HG03575 (cell line): ENCODE measurements at regions not wholly inside any gene's neighbourhood (a gene's known extent, or its start where the extent isn't known, plus 50 kb on each side); places are given as distances from the start of the nearest gene placed in this dataset.

ENCODE experiments used
- ATAC-seq: cut with Tn5 transposase; IDR thresholded peaks from one replicate; pipeline ENCODE4 v1.9.1; 2021; ENCODE audit not compliant: unreplicated experiment, insufficient number of reproducible peaks, low FRiP score; ENCODE audit errors: extremely low read depth

DNA sequence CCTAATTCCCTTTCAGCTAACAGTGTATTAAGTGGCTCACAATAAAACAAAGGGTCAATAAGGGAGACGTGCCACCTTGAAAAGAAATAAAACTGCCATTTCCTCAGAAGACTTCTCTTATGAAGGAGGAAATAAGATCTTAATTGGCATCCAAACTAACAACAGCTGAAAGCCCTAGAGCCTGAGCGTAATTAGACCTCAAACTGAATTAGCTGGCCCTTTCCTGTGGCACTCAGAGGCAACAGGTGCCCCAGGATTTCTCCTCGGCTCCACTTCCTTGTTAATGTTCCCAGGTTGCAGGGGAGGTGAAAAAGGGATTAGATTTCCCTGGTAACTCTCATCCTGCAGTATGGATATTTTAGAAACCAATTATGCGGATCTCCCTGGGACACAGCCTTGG, 804.3 kb downstream of the DCDC2C start:
- ATAC-seq, result no peak

DNA sequence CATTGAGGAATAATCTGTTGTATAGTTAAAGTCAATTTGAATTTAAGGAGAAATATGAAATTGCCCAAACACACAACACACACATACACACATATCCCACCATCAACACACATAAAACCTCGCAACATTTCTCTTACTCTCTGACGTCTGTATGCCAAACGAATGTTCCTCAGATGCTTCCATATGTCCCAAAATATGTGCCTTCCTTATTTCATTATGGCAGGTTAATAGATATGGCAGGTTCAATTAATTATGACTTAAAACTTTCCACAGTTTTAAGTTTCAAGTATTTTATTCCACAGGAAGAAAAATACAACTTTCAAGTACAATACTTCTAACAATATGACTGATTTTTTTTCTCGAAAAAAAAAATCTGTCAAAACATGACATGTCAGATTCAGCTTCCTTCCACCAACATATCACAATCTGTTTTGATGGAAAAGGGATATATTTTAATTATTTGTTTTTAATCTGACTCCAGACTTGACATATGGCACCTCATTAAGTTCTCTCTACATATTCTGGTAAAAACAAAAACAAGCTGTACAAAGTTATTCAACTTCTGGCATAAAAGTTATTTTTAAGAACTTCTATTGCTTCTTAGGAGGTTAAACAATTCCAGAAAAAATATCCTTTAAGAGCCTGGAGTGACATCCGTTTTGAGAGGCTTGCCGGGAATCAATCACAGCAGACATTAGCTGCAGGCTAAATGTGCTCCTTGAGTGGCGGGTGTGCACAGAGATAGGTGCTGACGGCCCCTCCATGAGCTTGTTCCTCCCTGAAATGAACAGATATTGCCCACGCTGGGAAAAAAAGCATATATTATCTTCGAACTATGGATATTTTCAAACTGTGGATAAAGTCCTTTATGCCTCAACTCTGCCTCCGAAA, 812.7 kb downstream of the DCDC2C start:
- ATAC-seq, result no peak

DNA sequence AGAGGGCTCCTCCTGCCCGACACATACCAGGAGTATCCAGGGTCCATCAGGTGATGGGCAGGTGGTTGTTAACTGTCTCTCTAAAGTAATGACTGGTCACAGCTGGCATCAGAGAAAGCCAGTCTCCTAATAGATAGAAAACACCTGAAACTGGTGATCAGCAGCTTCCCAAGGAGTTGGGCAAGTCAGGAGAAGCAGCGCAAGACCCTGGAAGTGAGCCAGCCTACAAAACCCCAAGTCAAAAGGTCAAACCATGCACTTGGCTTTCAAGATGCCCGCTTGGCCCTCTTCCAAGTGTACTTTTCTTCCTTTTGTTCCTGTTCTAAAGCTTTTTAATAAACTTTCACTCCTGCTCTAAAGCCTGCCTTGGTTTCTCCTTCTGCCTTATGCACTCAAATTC, 815.2 kb downstream of the DCDC2C start:
- no peak for ATAC-seq

DNA sequence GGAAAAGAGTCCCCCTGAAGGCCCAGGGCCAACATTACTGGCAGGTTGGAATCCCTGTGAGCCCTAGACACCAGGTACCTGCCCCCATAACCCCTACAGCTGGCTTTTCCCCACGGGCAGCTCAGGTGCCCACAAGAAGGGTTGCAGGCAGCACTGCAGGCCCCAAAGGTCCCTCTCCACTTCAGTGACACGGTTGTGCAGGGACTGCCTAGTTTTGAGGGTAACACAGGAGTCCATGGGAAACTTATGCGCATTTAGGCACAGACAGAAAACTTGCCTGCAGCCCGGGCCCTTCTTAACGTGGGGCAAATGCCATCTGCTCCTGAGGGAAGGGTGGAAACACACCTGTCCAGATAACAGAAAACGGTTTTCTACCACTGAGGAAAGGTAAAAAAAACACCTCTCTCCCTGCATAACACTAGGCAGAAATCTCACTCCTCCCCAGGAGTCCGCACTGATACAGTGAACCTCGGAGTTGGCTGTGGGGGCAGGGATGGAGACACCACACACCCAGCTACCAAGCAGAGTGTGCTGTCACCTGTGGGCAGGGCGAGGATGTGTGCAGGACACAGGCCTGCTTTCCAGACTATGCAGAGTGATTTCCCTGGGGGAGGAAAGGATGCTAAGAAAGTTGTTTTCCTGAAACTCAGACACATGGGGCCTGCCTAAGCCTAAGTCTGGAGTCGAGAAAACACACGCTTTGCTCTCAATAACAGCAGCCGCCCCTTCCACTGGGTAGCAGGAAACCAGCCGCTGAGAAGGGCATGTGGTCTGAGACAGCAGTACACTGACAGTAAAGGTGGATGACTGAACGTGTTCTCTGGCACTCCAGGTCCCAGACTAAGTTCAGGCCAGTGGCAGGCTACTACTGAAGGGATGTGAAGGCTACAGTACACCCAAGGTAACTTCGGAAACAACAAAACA, 819.4 kb downstream of the DCDC2C start:
- no peak for ATAC-seq

DNA sequence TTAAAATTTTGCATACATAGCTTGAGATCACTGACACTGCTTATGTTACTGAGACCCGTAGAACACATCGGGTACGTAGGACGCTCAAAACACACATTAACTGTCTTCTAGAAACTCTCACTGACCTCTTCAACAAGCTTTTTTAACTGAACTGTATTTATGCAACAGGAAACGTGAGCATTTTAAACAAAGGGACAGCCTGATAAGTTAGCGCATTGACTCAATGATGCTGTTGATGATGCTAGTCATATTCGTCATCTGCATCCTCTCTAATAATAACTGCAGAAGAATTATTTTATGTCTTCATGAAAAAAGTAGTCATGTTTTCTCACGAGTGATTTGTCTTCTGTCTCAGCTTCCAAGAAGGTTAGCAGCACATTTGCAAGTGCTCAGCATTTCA, 824.0 kb downstream of the DCDC2C start:
- no peak for ATAC-seq

DNA sequence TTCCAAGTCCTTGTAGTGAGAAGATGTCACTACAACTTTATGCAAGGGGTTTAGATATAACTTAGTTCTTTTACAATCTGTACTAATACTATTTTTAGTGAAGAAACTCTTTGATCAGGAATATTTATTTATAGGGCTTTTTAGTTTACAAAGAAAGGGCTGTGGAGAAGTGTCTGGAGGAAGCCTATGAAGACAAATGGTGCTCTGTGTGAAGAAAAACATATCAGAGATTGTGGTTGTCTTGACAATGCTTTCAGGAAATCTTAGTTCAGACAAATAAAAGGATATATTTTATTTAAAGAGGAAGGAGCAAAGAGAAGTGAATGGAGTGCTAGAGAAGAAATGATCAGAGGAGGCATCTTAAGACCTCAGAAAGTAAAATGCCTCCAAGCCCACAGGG, 824.9 kb downstream of the DCDC2C start:
- ATAC-seq, result no peak

DNA sequence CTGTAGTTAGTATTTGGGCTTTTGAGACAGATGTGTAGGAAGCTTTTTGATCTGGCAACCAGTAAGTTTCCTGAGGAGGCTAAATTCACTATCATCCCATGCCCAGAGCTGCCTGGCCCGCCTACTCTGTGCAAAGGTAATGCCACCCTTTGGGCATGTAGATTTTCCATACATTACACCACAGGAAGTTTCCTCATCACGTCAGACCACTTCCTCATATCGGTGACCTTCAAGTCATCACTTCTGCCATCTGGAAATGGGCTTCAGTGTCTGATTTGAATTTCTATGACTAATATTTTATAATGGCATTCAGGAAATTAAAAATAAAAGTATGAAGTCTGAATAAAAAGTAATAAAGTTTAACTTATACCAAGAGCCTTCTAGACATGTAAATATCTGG, 825.4 kb downstream of the DCDC2C start:
- no peak for ATAC-seq

DNA sequence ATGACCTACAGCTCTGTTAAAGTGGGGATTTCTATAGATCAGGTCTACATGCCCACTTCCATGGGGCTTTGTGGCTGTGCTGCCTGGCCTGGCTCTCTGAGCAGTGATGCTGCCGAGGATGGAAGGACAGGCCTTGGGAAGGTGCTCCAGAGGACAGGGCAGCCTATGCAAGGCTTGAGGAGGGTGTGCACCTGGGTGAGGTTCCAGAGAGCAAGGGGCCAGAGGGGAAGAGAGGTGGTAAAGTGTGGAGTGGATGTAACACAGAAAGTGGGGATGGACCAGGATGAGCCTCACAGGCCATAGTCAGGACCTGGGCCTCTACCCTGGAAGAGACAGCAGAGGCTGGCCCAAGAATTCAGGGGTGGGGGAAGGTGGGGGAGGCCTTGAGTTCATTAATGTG, 826.4 kb downstream of the DCDC2C start:
- no peak for ATAC-seq

DNA sequence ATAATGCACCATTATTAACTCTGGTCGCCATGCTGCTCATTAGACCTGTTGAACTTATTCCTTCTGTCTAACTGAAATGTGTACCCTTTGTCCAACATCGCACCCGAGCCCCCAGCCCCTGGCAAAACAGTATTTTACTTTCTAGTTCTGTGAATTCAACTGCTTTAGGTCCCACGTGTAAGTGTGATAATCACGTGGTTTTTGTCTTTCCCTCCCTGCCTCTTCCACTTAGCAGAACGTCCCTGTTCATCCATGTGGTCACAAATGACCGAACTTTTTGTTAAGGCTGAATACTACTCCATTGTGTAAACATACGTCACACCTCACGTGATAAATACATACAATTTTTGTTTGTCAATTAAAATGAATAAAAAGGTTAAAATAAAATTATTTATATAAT, 826.9 kb downstream of the DCDC2C start:
- ATAC-seq, result no peak

DNA sequence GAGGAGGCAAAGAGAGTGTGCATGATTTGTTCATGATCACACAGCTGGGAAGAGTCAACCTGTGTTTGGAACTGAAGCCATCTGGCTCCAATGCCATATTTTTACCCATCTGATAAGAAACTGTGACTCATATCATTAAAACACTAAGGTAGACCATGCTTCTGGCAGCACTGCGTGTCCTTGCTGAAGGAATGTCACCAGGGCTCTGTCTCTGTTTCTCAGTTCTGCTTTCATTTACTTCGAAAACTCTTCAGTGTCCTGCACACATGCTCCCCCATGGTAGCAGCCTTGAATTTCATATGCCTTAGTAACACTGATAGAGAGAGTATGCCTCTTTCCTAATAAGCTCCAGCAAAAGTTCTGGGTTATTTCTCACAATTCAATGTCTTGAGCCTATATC, 830.4 kb downstream of the DCDC2C start:
- peak; percentile 56 for ATAC-seq

DNA sequence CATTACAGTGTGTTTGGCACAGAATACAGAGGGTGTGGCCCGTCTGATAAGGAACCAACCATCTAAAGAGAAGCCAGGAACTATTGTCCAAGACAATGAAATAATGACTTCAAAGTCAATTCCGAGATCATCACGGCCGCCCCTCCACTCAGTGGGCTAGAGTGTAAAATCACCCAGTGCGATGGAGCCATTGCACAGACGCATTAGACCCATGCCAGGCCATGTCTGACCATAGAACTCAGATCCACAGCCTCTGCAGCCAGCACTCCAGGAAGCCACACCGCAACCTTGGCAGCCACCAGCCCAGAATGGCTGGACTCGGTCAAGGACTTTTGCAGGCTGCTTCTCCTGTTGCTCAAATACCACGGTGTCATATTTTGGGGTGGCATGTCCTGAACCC, 835.7 kb downstream of the DCDC2C start:
- ATAC-seq, result no peak

DNA sequence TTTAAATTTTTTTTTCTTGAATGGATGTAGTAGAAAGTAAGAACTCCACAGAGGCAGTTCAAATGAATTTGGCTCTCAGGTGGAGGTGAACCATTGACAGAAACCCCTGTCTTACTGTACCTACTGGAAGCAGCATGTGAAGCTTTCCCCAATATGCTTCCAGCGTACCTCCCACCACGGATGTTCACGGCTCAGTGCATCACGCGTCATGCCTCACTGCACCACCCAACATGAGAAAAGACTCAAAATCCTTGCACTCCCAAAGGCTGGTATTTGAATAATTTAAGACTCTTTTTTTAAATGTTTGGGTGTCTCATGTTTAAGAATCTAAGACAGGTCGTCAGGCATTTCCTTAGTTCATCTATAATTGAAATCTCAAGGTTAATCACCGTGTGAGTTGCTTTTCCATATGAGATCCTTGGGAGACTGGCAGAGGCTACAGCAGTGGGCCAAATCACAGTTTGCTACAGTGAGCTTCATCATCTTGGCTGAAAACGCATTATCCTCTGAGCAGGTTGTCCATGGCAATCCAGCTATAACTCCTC, 846.4 kb downstream of the DCDC2C start:
- ATAC-seq, result no peak

DNA sequence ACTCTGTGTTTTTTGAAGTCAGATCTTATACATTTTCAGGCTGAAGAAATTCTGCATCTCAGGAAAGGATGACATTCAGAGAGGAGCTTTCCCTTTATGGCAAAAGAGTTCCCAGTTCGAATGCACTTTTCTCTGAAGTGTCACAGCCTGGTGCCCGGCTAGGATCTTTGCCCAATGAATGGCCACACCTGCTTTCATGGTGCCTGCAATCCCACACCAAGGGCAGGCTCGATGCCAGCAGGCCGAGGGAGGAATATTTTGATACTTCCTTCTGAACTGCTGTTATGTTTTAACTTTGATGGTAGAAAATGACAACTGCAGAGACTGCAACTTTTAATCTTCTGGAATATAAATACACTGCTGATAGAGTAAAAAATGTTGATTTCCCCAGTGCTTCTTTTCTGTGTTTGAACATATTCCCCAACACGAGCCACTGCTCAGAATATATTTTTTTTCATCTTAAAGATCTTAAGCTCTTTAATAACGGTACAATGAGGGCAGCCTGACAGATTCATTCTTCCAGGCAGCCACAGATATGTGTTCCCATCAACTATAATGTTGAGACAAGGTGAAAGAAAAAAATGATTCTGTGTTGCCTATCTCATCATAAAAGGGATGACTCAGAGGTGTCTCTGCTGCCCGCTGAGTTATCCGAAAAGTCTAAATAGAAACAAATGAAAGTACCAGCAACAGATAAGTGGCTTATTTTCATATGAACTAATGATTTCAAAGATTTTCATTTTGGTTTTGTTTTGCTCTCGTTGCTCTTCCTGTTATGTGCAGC, 848.5 kb downstream of the DCDC2C start:
- no peak for ATAC-seq

DNA sequence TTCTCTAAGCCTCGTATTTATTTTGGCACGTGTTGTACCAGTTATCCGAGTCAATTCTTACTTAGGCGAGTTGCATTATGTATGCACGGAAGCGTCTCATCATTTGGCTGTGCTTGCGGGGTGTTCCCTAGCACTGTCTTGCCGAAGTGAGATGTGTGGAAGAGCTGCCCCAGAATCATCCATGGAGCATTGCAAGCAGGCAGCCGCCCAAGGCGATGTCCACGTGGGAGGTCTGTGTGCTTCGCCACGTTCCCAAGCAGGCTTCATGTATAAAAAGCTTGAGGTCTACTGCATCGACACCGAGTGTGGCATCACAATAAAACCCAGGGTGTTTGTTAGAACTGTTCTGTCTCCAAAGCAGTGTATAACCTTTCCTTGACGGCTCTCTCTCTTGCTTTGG, 849.9 kb downstream of the DCDC2C start:
- no peak for ATAC-seq

DNA sequence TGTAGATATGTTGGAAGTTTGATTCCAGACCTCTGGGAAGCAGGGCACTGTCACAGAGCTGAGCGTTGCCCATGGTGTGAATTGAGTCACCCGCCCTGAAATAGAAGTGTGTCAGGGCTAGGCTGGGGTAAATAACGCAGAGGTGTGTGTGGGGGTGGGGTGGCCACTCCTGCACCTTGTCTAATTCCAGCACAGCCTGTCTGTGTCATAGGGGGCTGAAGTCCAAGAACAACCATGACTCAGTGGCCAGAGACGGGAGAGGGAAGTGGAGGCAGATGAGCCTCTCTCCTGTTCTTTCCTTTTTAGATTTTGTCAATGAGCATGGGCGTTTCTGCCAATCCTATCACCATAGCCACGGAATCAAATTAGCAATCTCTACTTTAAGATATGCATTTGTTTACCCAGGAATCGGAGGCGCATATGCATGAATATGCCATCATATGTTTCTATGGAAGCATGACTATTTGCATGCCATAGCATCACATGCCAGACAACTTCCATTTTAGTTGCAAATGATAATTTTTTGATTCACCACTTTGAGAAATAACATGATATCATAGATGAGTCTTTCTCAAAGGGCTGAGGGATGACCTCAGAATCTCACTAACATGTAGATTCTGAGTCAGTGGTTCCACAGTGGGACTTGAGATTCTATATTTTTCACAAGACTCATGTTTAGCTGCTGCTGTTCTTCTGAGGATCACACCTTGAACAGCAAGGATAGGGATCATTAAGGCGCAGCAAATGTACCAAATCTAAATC, 852.9 kb downstream of the DCDC2C start:
- ATAC-seq, result no peak

DNA sequence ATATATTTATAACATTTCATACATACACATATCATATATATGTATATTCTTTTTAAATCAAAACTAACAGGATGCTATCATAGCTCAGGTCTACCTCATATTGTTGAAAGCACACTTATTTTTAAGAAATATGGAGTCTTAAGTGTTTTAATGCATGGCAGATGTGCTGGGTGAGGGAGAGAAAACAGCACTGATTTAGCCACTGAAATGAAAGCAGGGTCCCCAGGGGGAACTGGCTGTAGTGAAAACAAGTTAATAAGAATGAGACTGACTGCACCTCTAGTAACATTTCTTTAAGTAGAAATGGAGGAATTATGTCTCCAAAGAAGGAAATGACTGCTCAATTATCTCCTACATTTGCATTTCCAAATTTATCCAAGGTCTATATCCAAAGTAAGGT, 857.8 kb downstream of the DCDC2C start:
- ATAC-seq, result no peak

DNA sequence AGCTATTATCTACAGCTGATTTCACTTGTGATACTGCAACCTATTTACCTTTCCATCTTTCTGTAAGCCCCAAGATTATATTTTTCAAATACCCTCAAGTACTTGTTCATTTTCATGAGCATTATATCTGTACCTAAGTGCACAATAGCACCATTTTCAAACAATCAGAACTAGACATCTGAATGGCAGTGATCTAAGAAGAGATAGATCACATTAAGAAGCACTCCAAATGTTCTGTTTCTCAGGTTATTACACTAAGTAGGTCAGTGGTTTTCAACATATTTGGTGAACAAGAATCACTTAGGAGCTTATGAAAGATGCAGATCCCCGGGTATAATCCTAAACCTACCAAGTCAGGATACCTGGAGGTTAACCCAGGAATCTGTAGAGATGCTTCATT, 872.7 kb downstream of the DCDC2C start:
- ATAC-seq, result no peak

DNA sequence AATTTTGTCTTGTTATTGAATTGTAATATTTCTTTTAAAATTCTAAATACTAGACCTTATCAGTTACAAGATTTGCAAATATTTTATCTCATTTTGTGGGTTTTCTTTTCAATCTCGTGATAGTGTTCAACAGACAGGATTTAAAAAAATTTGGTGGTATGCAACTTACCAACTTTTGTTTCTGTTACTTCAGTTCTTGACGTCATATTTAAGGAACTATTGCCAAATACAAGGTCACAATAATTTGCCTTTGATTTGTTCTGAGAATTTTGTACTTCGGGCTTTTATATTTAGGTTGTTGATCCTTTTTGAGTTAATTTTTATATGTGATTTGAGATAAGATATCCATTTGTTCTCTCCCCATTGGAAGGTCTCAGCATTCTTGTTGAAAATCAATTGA, 876.6 kb downstream of the DCDC2C start:
- ATAC-seq, result no peak
